ENCODE measurements at regions not wholly inside any gene's neighbourhood (a gene's known extent, or its start where the extent isn't known, plus 50 kb on each side); places are given as distances from the start of the nearest gene placed in this dataset.
"Not testable (repeated sequence)": the region's sequence is repeated elsewhere in the genome, so short reads cannot be mapped to it uniquely, and the experiment has no call there.

DNA sequence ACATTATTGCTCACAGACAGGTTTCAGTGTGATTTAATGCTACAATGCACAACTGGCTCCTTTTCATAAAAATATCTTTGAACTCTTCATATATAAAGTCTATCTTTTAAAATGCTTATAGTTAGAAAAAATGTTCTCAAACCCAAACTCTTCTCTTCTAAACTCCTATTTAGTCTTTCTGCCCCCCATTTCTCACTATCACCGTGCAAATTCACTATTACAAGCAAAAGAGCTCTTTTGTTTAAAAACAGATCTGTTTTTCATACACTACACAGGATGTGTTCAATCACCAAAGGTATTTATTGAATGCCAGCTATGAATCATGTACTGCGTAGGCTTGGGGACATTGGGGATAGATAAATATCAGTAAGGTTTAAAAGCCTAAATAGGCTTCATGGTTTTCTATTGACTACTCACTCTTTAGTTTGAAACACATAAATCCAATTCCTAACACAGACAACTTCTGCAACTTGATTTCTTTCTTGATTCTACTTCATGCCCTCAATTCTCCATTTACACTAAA is 692.3 kb downstream of the C12orf50 start:
- no peak for DNase-seq (ENCODE audit: extremely low read depth, low read depth)
- H3K4me3 ChIP-seq (replicated peaks; ENCODE audit: low read depth, low read length): no peak overlapping the region
- no peak for TF ChIP-seq CTCF (IDR thresholded peaks at IDR 0.05; ENCODE audit: low read depth, low read length, missing control alignments)

DNA sequence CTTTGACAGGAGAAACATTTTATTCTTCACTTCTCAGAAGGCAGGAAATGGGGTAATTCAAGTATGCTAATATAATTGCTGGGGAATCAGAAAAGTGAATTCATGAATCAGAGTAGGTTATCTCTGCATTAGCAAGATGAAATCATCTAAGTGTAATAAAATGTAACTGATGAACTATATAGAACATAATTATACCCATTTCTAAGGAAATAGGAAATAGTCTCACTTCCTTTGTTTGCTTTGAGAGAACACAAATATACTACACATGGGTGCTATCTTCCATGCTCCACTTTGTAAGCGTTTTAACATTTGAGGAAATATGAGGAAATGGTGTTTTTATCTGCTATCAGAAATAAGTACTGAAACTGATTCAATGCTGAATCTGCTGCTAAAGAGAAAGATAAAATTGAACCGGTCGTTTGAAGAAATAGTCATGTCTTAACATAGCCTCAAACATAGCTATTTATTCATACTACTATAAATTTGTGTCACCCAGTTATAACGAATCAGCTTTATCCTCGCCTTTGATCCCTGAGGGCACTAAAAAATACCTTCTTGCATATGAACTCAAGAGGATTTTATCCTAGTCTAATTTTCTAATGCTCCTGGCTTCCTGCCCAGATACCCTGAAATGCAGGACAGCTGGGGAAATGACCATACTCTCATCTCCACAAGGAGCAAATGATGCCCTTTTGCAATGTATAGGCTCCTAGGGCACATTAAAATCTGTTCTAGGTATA is 696.0 kb downstream of the C12orf50 start:
- no peak for DNase-seq (ENCODE audit: extremely low read depth, low read depth)

GRCh38 chr12:87330071-87330555 is 699.1 kb downstream of the C12orf50 start:
- not testable (repeated sequence) for H3K4me3 ChIP-seq (replicated peaks; ENCODE audit: low read depth, low read length); DNase-seq (ENCODE audit: extremely low read depth, low read depth)

More for the DNA sequence above, 696.0 kb downstream of the C12orf50 start:
- no peak overlapping the region for H3K4me3 ChIP-seq (replicated peaks; ENCODE audit: low read depth, low read length)
- TF ChIP-seq CTCF (IDR thresholded peaks at IDR 0.05; ENCODE audit: low read depth, low read length, missing control alignments): no peak

- DNase-seq (ENCODE audit: extremely low read depth, low read depth): no peak
- H3K4me3 ChIP-seq (replicated peaks; ENCODE audit: low read depth, low read length): no peak overlapping the region
- no peak for TF ChIP-seq CTCF (IDR thresholded peaks at IDR 0.05; ENCODE audit: low read depth, low read length, missing control alignments)
Measured at GRCh38 chr12:87329076-87329863, 699.9 kb downstream of the C12orf50 start.

- DNase-seq (ENCODE audit: extremely low read depth, low read depth): no peak
- no peak for TF ChIP-seq CTCF (IDR thresholded peaks at IDR 0.05; ENCODE audit: low read depth, low read length, missing control alignments)
- H3K4me3 ChIP-seq (replicated peaks; ENCODE audit: low read depth, low read length): no peak overlapping the region
Measured at GRCh38 chr12:87323369-87323768, 705.8 kb downstream of the C12orf50 start.

- no peak overlapping the region for H3K4me3 ChIP-seq (replicated peaks; ENCODE audit: low read depth, low read length)
- no peak for TF ChIP-seq CTCF (IDR thresholded peaks at IDR 0.05; ENCODE audit: low read depth, low read length, missing control alignments)
- DNase-seq (ENCODE audit: extremely low read depth, low read depth): no peak
Measured at GRCh38 chr12:87320724-87321123, 708.5 kb downstream of the C12orf50 start.

DNA sequence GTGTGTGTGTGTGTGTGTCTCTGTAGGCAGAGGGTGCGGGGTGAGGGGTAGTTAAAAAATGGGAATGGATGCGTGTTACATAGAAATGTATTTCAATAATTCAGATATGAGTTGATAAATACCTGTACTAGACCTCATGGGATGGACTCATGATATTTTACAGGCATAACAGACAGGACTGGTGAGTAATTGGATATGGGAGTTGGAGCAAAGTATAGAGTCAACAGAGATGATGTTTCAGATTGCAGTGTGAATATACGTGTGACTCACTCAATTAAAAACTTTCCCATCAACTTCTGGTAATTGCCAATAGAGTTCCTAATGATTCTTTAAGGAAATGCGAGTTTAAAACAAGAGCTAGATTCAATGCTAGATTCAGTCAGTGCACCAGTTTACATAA is 711.9 kb downstream of the C12orf50 start:
- no peak overlapping the region for H3K4me3 ChIP-seq (replicated peaks; ENCODE audit: low read depth, low read length)
- no peak for TF ChIP-seq CTCF (IDR thresholded peaks at IDR 0.05; ENCODE audit: low read depth, low read length, missing control alignments)
- no peak for DNase-seq (ENCODE audit: extremely low read depth, low read depth)

Data from HFF-Myc (cell line).